NCI-H526 treated with DMSO at 0.1 percent for 48 hours (cell line): ENCODE measurements at regions not wholly inside any gene's neighbourhood (a gene's known extent, or its start where the extent isn't known, plus 50 kb on each side); places are given as distances from the start of the nearest gene placed in this dataset.

Experiments used
- DNase-seq: peaks from one replicate; lab custom pipeline; 2025; lab: John Stamatoyannopoulos, UW

- peak; percentile 5 for DNase-seq
Observed at GRCh38 chr6:140124498-140124897, 750.0 kb upstream of the CITED2 start.

DNA sequence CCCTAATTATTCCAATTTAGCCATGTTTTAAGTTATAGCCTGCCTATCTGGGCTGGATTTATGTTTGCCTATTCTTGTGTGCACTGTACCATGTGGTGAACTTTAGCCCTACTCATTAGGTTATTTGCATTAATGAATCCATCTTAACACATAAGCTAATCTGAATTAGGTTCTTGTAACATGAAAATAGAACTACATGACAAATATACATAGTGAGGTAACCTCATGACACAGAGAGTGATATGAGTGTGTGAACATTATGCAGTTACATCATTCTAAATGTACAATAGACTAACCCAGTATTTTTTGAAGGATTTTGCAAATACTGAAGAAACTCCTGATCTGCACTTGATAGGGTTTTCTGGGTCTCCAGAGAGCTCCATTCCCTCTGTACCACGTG is 733.7 kb upstream of the CITED2 start:
- DNase-seq, result peak; percentile 7

DNA sequence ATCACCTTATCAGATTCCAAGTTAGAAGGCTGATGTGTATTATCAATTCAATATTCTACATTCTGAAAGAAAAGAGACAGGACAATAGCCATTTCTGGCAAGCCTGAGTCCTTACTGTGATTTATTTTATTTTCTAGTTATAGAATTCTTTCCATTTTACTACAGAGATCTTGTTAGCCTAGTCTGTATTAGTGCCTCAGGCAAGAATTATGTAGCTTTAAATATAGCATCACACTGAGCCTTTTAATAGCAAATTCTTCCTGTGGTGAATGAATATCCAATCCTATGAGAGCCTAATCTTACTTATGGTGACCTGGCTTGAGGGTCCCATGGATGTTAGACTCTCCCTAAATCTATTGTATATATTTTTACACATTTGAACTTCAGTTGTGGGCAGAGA is 732.8 kb upstream of the CITED2 start:
- no peak for DNase-seq

GRCh38 chr6:140105857-140106256 is 731.4 kb upstream of the CITED2 start:
- DNase-seq, result no peak

- no peak for DNase-seq
Observed at GRCh38 chr6:140105241-140105640, 730.8 kb upstream of the CITED2 start.

DNA sequence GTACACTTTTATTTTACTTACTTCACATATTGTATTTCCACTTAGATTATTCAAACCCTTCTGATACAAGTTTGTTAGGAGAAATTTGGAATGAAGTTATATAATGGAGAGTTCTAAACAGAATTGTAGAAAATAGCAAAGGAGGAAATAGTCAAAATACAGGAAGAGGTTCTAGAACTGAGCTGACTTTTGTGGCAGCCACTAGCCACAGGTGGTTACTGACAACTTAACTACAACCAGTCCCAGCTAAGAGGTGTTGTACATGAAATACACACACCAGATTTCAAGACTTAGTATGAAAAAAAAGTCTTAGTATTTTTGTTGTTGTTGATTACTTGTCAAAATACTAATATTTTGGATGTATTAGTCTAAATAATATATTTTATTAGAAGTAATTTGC is 727.4 kb upstream of the CITED2 start:
- DNase-seq, result no peak

GRCh38 chr6:140101367-140101766 is 726.9 kb upstream of the CITED2 start:
- no peak for DNase-seq

DNA sequence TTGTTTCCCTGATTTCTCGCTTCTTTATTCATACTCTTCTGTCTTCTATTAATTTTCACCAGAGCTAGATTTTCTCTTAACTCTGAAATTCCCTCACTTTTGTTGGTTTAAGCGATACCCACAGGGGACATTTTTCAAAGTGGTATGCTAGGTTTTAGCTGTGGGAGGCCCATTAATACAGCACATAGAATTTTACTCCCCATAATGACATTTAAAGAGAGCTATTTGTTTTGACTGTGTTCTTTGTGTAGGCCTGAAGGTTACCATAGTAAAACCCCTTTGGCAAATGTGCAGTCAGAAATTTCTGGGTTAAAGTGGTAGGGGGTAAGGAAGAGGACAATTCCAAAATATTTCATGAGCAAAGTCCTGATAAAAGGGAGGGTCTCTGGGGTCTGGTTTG is 721.1 kb upstream of the CITED2 start:
- DNase-seq, result no peak

GRCh38 chr6:140091895-140092294 is 717.4 kb upstream of the CITED2 start:
- no peak for DNase-seq

DNA sequence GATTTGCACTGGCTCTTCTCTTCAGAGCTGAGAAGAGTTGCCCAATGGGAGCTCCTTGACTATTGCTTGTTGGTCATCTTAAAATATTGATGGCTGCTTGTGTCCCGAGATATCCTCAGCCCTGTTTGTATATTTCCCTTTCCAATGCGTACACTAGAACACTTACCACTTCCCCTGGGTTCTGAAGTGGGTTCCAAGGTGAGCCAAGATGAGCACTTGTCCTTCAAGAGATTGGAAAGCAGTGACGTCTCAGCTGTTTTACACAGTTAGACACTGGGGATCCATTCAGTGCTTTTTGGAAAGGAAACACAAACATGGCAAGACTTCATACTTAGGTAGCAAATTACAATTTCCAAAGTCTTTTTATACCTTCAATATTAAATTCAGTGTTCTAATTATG is 716.4 kb upstream of the CITED2 start:
- no peak for DNase-seq

DNA sequence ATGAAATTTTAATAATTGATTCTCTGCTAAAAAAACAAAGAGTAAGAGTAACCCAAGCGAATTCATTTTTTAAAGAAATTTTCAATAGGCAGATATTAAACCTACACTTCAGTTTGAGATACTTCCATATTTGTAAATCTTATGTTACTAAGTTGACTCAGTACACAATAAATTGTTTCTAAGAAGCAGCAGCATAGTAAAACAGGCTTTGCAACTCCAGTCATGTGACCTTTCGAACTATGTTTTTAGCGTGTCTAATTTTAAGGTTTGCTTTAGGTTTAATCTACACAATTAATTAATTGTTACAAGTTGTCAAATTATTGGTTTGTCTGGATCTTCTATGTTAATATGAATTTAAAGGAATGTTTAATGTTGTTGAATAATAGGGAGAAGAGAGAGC is 708.9 kb upstream of the CITED2 start:
- DNase-seq, result no peak

DNA sequence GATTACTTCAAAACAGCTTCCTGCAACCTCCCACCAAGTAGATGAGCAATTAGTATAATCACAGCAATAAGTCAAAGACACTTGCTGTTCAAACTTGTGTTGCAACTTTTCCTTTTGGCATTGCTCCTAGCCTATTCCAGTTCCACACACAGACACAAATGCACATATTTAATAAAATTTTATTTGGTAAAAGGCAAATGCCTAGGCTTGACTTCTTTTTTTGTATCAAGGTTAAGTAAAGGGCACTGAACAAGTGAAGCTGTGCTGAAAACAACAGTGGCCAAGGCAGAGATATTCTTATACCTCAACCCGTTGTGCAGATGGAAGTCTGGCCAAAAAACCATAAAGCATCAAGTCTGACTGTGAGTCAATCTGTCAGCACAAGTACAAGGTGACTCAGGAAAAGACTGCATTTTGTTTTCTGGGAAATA is 708.4 kb upstream of the CITED2 start:
- DNase-seq, result no peak

GRCh38 chr6:140079328-140079727 is 704.9 kb upstream of the CITED2 start:
- no peak for DNase-seq

DNA sequence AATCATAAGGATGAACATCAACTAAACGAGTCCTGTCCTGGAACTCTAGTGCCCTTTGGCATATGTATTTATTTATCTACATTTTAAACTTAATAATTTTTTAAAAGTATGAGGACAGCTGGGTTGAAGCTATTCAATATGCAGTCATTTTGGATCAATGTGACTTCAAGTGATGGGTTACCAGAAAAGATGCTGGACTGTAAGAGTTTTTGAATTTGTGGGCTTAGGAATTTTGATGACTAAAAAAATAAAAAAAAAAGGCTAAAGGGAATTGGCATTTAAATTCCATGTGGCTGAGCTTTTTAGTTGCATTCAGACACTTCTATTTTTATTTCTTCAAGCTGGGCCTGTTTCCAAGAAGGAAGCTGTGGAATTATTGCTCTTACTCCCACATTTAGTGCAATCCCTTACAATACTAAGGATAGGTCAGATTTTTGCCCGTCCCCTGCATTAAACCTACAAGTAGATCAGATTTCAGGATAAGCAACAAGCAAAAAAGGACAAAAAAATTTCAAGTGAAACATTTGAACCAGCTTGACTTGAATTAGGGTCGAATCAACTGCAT is 704.2 kb upstream of the CITED2 start:
- no peak for DNase-seq

DNA sequence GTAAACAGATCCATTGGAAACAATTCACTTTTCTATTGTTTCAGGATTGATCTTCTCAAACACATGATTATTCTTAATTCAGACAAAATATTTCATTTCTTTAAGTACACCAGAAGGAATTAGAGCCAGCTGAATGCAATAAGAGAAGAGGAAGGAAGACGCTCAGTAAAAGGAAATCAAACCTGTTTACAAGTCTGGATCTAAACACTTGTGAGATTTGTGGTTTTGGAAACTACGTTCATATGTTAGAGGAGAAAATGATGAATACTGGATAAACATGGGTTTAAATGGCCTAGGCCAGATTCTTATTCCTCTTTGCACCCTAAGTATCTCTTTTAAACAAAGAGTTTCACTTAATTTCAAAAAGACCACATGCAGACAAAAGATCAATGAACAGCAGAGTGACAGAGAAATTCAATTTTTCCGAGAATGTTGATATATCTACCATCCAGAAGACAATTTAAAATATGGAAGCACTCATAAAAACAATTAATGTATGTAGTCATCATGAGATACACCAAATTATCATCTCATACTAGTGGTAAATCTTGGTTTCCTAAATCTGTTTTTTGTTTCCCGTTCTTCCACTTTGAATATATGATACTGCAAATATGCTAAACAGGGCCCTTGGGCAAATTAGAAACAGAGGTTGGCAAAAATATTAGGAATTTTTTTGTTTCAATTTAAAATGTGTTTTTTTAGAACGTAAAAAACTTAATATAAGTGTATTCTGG is 703.5 kb upstream of the CITED2 start:
- DNase-seq, result no peak

GRCh38 chr6:140076105-140076504 is 701.7 kb upstream of the CITED2 start:
- no peak for DNase-seq

DNA sequence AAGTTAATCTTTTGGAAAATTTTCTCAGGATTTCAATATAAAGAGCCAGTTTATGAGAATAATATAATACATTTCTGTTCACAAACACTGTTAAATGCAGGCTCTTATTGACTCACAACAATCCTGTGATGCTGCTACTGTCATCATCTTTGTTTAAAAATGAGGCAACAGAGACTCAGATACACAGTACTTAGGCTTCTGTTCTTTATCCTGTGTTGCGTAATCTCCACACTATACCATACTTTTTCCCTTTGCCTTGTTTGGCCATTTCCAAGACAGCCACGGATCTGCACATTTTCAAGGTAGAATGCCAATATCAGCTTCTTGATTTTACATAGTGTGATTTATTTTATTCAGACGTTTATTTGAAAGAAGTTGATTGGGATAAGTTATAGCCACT is 699.0 kb upstream of the CITED2 start:
- no peak for DNase-seq

- DNase-seq, result no peak
Observed at GRCh38 chr6:140071601-140072062, 697.2 kb upstream of the CITED2 start.

DNA sequence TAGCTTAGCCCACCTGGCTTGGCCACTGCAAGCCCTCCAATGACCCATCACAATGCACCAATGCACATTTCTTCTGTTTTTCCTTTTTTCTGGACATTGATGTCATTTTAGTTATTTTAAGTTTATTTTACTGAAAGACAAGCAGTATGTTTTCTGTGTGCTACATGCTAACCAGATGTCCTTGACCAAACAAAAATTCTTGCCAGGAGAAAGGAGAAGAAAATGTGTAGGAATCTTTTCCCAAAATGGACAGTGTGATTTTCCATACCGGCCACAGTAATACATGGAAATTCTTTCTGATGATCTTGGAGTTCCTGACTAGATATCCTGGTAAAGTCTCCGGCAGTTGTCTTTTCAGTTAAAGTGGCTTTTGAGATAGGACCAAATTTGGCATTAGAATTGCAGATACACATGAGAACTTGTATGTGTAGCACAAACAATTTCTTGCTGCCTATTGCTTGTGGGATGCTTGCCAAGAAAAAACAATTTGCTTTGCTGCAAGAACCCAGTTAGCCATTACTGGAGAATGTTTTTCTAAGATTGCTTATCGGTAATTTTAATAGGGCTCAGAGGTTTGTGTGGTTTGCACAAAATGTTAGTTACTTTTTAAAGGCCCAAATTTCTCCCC is 696.5 kb upstream of the CITED2 start:
- DNase-seq, result no peak

DNA sequence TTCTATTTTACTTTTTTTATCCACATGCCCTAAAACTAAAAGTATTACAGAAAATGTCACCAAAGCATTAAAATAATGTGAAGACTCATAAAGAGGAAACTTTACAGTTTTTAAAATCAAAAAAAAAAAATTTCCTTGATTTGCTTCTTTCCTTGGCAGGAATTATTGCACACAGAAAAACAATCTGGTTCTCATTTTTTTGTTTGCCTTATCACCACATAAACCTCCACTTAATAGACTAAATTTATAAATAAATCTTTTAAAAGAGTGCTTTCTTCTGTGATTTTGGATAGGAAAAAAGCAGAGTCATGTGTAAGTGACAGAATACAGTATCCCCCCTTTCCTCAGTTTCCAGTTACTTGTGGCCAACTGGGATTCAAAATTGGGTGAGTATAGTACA is 695.1 kb upstream of the CITED2 start:
- no peak for DNase-seq

DNA sequence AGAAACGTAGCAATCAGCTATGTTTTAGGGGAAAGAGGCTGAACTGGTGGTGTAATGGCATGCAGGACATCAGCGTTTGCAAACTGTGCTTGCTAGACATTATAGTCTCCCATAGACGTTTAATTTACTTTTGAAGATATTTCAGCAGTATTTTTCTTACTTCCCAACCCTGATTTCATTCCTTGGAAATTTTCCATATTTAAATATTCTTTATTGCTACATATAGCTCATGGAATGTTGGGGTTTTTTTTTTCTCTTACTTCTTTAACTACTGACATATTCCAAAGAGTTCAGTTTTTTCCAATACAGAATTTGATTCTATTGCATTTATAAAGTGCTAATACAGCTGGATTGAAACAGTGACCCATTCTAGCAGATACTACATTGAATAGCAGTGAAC is 694.4 kb upstream of the CITED2 start:
- DNase-seq, result no peak

GRCh38 chr6:140064366-140064765 is 689.9 kb upstream of the CITED2 start:
- no peak for DNase-seq

DNA sequence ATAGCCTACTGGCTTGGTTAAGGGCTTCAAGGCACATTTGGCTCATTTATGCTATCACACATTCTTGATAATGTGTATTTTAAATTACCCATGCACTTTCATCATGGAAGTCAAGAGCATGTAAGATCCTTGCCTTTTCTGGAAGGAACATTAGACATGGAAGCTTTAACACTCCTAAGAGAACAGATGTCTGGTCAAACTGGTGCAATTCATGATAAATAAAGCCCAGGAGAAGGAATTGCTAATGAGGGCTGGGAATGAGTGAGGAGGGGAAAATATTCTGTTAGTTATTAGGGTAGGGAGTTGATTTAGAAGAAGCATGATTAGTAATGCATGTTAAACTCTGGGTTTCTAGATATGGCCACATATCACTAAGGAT is 688.6 kb upstream of the CITED2 start:
- no peak for DNase-seq
